ENCODE measurements at regions not wholly inside any gene's neighbourhood (a gene's known extent, or its start where the extent isn't known, plus 50 kb on each side); places are given as distances from the start of the nearest gene placed in this dataset.

DNA sequence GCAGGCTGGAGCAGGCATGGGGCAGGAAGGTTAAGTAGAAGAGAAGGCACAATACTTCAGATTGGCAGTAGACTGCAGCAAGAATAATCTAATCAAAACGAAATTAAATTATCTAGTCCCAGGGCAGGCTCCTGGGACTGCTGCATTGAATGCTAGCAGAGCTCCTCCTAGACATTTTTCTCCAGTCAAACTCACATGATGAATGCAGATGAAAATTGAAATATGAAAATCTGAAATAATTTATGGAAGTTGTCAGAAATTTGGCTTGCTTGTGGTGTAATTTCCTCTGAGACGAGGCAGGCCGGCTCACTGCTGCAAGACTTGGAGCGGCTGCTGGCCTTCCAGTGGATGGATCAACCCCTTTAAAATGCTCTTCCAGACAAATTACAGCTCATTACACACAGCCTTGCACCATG lies 78.0 kb upstream of the TMEM33 start:
- H3K4me3 ChIP-seq (ENCODE audit: low read depth, low read length): no peak overlapping the region
- no peak for DNase-seq (ENCODE audit: low read depth)
- TF ChIP-seq, protein P1, sequence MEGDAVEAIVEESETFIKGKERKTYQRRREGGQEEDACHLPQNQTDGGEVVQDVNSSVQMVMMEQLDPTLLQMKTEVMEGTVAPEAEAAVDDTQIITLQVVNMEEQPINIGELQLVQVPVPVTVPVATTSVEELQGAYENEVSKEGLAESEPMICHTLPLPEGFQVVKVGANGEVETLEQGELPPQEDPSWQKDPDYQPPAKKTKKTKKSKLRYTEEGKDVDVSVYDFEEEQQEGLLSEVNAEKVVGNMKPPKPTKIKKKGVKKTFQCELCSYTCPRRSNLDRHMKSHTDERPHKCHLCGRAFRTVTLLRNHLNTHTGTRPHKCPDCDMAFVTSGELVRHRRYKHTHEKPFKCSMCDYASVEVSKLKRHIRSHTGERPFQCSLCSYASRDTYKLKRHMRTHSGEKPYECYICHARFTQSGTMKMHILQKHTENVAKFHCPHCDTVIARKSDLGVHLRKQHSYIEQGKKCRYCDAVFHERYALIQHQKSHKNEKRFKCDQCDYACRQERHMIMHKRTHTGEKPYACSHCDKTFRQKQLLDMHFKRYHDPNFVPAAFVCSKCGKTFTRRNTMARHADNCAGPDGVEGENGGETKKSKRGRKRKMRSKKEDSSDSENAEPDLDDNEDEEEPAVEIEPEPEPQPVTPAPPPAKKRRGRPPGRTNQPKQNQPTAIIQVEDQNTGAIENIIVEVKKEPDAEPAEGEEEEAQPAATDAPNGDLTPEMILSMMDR (IDR thresholded peaks at IDR 0.05; ENCODE audit: control insufficient read depth, extremely low read depth, insufficient read depth): no peak

DNA sequence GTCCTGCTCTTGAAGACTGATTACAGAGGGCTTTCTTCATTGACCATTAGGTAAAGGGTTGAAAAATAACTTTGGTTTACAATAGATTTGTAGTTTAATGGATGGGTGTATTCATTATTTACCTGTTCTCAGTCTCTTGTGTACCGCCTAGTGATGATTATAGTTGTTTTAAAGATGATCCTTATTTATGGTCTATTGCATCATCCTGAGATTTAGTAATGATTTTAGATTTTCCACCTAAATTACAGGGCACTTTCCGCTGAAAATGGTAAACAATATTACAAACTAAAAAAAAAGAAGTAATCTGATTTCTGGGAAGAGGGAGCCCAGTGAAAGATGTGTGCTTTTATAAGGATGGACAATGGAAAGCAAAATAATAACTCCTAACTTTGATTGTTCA lies 78.4 kb upstream of the TMEM33 start:
- DNase-seq (ENCODE audit: low read depth): no peak
- TF ChIP-seq, protein P1 (IDR thresholded peaks at IDR 0.05; ENCODE audit: control insufficient read depth, extremely low read depth, insufficient read depth): no peak
- no peak overlapping the region for H3K4me3 ChIP-seq (ENCODE audit: low read depth, low read length)

DNA sequence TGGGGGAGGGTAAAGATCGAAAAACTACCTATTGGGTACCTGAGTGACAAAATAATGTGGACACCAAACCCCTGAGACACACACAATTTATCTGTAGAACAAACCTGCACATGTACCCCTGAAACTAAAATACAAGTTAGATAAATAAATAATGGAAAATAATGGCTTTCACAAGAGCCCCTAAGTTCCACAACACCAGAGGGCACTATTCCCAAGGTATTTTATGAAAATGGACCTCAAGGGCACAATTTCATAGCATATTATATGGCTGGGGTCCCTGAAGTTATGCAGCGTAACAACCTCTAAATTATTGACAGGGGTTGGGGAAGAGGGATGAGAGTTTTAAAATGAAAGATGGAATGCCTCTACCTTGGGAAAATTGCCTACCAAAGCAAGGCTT lies 81.3 kb upstream of the TMEM33 start:
- H3K4me3 ChIP-seq (ENCODE audit: low read depth, low read length): no peak overlapping the region
- TF ChIP-seq, protein P1 (IDR thresholded peaks at IDR 0.05; ENCODE audit: control insufficient read depth, extremely low read depth, insufficient read depth): no peak
- DNase-seq (ENCODE audit: low read depth): no peak

DNA sequence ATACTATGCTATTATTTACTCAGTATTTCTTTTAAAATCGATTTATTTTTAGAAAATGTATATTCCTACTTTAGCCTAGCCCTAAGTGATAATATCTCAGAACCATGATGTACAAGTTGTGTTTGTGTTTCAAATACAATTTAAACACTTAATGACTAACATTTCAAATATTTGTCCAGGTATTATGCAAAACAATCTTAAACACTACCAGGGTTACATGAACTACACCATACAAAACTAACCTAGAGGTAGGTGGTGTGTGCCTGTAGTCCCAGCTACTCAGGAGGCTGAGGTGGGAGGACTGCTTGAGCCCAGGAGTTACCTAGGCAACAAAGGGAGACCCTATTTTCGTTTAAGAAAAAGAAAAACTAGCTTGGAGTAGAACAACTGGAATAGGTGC lies 83.0 kb upstream of the TMEM33 start:
- TF ChIP-seq, protein P1 (IDR thresholded peaks at IDR 0.05; ENCODE audit: control insufficient read depth, extremely low read depth, insufficient read depth): no peak
- DNase-seq (ENCODE audit: low read depth): peak; percentile 49
- H3K4me3 ChIP-seq (ENCODE audit: low read depth, low read length): no peak overlapping the region

DNA sequence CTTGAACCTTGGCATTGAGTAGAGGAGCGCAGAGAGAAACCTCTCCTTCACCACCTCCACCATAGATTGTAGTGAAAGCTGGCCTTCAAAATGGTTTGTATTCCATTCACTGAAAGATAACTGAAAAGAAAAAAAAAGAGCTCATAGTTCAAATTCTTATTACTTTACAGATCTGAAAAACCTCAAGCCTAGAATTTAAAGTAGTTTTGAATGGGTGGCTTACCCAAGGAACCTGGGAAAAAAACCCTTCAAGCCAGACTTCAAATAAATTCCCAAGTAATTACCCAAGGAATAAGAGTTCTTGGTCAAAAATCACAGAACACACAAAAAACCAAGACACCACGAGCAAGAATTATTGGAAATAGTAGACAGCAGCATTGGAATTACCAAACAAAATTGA lies 83.6 kb upstream of the TMEM33 start:
- TF ChIP-seq, protein P1 (IDR thresholded peaks at IDR 0.05; ENCODE audit: control insufficient read depth, extremely low read depth, insufficient read depth): no peak
- no peak for DNase-seq (ENCODE audit: low read depth)
- no peak overlapping the region for H3K4me3 ChIP-seq (ENCODE audit: low read depth, low read length)

DNA sequence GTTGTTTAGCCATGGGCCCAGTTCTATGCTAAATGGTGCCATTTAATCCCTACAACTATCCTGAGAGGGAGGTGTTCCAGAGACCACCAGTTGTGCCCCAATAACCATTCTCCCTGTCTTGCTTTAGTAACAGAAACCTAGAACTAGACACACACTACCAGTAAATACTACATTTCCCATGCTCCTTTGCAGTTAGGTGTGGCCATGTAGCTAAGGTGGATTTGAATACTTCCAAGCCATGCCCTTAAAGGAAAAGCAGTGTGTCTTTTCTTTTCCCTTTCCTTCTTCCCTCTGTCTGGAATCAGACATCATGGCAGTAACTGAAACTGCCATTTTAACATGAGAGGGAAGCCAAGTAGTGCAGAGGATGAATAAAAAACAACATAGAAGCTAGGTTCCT lies 90.9 kb upstream of the TMEM33 start:
- no peak for DNase-seq (ENCODE audit: low read depth)
- TF ChIP-seq, protein P1 (IDR thresholded peaks at IDR 0.05; ENCODE audit: control insufficient read depth, extremely low read depth, insufficient read depth): no peak

More for the DNA sequence above, 90.9 kb upstream of the TMEM33 start:
- H3K4me3 ChIP-seq (ENCODE audit: low read depth, low read length): no peak overlapping the region

Measured in LNCaP clone FGC (cell line).